AG09309 (cell line): ENCODE measurements at regions not wholly inside any gene's neighbourhood (a gene's known extent, or its start where the extent isn't known, plus 50 kb on each side); places are given as distances from the start of the nearest gene placed in this dataset.

ENCODE experiments used
- DNase-seq: peaks from one replicate; pipeline ENCODE4 v3.0.0-alpha.2; 2010; ENCODE audit warnings: low read depth
- H3K4me3 ChIP-seq: 2 replicates; pipeline ENCODE4 v1.5.1; 2011; ENCODE audit warnings: mild to moderate bottlenecking, low read depth, low read length, moderate library complexity; ENCODE audit not compliant: control insufficient read depth
- CTCF ChIP-seq: IDR thresholded peaks from 2 replicates; pipeline ENCODE4 v1.5.1; 2011; ENCODE audit warnings: mild to moderate bottlenecking, low read depth, low read length, inconsistent platforms; ENCODE audit not compliant: insufficient read depth, control insufficient read depth; ENCODE audit errors: missing control alignments

DNA sequence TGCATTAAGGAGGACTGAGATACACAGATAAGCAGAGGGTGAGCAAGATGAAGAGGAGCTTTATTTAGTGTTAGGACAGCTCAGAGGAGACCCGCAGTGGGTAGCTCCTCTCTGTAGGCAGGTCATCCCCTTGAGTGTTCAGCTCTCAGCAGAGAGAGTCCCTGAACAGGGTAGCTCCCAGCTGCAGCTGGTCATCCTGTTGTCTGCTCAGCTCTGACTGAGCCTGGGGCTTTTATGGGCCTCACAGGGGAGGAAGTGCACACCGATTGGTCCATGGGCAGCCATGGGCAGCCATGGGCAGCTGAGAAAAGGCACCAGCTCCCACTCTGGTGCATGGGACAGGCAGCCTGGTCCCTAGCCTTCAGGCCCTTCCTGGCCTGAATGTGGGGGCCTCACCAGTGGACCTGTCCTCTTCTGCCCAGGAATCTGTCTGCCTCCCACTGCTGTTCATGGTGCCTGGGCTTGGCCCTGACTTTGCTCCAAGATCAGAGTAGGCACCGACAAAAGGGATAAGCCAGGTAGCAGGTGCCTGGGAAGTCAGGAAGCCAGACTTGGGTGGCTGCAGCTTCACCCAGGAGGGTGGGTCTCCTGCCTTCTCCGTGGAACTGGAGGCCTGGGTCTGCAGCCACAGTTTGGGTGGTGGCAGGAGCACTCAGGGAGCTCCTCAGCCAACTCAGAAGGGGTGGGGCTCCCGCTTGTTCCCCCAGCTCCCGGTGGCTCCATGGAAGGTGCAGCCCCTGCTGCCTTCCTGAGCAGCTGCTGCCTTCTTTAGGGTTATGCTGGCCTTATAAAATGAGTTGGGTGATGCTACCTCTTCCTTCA lies 54.7 kb downstream of the MYEOV start:
- H3K4me3 ChIP-seq = no peak overlapping the region
- no peak for TF ChIP-seq CTCF
- no peak for DNase-seq

- no peak overlapping the region for H3K4me3 ChIP-seq
- DNase-seq = no peak
- no peak for TF ChIP-seq CTCF
These were observed 56.1 kb downstream of the MYEOV start for GRCh38 chr11:69350040-69350439.

DNA sequence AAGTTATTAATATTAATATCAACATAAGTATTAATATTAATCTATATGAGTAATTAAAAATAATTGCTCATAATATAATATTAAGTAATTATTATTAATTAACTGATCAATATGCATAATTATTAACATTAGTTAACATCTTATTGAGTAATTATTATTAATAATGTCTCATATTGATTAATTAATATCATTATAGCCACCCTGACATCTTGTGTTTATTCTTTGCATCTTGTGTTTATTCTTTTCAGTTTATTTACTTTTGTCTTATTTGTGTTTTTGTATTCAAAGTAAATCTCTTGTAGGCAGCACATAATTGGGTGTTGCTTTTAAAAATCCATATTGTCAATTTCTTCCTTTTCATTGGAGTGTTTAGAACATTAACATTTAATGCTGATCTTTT lies 56.6 kb downstream of the MYEOV start:
- H3K4me3 ChIP-seq = no peak overlapping the region
- DNase-seq = no peak
- no peak for TF ChIP-seq CTCF

DNA sequence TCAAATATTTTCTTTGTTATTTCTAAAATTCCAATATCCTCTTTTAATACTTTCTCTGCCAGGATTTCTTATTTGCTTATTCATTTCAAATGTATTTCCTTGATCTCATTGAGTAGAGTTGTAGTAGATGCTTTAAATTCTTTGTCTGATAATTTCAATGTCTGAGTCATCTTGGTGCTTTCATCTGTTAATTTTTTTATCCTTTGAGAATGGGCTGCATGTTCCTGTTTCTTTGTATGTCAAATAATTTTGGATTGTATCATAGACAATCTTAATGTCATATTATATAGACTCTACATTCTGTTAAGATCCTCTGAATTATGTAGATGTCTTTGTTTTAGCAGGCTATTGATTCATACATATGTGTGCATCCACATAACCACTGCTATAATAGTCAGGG lies 57.5 kb downstream of the MYEOV start:
- no peak for TF ChIP-seq CTCF
- no peak overlapping the region for H3K4me3 ChIP-seq
- DNase-seq = no peak

GRCh38 chr11:69352166-69352565 lies 58.2 kb downstream of the MYEOV start:
- no peak for DNase-seq
- no peak for TF ChIP-seq CTCF
- H3K4me3 ChIP-seq = no peak overlapping the region

DNA sequence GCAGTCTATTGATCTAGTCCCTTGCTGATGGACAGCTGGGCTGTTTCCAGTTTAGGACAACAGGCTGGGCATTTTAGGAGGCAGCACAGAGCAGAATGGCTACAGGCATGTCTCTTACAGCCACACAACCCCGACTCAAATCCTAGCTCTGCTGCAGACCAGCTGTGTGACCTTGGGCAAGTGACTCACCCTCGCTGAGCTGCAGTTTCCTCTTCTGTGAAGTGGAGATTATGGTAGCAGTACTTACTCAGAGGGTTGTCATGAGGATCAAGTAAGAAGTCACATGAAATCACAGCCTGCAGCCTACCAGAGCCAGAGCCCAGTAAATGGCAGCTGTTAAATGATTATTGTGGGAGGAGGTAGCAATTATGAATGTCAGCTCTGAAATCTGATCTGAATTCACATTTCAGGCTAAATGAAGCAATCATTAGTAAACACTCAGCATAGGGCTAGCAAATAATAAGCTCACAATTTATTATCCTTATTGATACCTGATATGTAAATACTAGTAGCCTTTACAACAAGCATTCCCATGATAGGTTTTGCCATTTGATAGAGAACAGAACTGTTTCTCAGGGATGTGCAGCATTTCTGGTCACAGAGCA lies 58.9 kb downstream of the MYEOV start:
- no peak for TF ChIP-seq CTCF
- no peak overlapping the region for H3K4me3 ChIP-seq
- peak; percentile 86 for DNase-seq
